Fibroblast of mammary gland (primary cell): ENCODE measurements at regions not wholly inside any gene's neighbourhood (a gene's known extent, or its start where the extent isn't known, plus 50 kb on each side); places are given as distances from the start of the nearest gene placed in this dataset.

Experiments
- DNase-seq: peaks from one replicate; pipeline ENCODE4 v3.0.0-alpha.2; 2010; ENCODE audit warnings: low read depth
- H3K4me3 ChIP-seq: 2 replicates; pipeline ENCODE4 v1.5.1; 2011; ENCODE audit warnings: low read depth, mild to moderate bottlenecking, low read length, moderate library complexity; ENCODE audit not compliant: control insufficient read depth
- TF ChIP-seq, protein P1 (sequence below): conservative IDR thresholded peaks from 2 replicates; pipeline ENCODE4 v1.5.1; 2011; ENCODE audit warnings: low read depth, low read length, inconsistent platforms; ENCODE audit not compliant: control insufficient read depth, insufficient read depth

DNA sequence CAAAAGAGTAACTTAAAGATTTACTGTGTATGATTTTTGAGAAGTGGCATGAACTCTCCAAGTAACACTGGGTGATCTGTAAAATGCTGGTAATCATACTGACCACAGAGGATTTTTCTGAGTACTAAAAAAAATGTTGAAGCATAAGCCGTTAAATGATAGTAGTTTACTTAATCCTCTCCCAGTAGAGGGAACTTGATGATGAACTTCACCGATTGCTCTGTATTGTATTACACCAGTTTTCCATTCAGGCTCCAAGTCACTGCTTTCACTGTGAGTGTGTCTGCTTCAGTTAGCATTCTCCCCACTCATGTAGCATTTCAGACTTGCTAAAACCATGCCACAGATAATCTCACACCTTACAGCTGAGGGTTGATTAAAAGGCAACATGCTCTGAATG, 294.1 kb downstream of the GBA3 start:
- TF ChIP-seq, protein P1, sequence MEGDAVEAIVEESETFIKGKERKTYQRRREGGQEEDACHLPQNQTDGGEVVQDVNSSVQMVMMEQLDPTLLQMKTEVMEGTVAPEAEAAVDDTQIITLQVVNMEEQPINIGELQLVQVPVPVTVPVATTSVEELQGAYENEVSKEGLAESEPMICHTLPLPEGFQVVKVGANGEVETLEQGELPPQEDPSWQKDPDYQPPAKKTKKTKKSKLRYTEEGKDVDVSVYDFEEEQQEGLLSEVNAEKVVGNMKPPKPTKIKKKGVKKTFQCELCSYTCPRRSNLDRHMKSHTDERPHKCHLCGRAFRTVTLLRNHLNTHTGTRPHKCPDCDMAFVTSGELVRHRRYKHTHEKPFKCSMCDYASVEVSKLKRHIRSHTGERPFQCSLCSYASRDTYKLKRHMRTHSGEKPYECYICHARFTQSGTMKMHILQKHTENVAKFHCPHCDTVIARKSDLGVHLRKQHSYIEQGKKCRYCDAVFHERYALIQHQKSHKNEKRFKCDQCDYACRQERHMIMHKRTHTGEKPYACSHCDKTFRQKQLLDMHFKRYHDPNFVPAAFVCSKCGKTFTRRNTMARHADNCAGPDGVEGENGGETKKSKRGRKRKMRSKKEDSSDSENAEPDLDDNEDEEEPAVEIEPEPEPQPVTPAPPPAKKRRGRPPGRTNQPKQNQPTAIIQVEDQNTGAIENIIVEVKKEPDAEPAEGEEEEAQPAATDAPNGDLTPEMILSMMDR: no peak
- DNase-seq: no peak
- H3K4me3 ChIP-seq: no peak overlapping the region

DNA sequence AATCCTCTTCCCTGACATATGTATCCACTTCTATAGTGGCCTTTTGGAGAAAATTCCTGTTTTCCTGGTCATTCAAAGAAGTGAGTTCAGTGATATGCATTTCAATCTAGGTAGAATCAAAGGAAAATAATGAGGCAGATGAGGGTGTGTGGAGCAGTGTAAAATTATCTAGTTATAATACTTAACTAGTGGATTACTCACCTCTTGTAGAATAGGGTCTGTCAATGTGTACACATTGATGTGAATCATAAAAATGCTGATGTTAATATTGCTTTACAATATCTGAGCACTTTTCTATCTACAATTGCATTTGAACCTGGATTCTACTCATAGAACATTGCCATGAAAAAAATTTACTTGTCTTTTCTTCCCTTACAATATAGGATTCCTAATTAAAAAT, 293.5 kb downstream of the GBA3 start:
- no peak for DNase-seq
- no peak overlapping the region for H3K4me3 ChIP-seq
- TF ChIP-seq, protein P1: no peak

DNA sequence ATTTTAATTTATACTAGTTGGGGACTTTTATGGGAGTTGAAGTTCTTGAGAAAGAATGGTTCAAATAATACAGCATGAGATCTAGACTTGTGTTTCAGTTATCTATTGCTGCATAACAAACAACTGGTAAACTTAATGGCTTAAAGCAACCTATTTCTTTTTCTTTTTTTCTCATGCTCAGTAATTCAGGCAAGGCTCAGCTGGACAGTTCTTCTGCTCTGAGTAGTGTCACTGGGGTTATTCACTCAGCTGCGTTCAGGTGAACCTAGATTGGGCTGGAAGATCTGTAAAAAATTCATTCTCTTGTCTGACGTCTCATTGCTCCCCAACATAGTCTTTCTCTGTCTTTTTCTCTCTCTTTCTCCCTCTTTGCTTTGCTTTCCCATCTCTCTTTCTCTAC, 291.7 kb downstream of the GBA3 start:
- no peak overlapping the region for H3K4me3 ChIP-seq
- TF ChIP-seq, protein P1: no peak
- no peak for DNase-seq

DNA sequence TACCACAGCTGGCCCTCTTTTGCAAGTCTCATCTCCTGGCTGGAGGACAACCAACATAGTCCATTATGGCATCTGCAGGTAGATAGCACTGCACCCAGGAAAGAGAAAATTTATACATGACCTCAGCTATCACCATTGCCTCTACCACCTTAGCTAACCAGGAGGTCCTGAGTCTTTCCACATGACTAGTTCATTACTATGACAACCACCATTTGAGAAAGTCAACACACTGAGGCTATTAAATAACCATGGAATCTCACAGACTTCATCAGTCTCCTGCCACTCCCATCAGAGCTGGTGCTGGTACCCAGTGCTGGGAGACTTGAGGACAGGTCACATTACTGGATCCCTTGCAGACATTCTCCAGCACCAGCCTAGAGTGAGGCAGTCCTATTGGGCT, 285.9 kb downstream of the GBA3 start:
- H3K4me3 ChIP-seq: no peak overlapping the region
- TF ChIP-seq, protein P1: no peak
- DNase-seq: no peak

DNA sequence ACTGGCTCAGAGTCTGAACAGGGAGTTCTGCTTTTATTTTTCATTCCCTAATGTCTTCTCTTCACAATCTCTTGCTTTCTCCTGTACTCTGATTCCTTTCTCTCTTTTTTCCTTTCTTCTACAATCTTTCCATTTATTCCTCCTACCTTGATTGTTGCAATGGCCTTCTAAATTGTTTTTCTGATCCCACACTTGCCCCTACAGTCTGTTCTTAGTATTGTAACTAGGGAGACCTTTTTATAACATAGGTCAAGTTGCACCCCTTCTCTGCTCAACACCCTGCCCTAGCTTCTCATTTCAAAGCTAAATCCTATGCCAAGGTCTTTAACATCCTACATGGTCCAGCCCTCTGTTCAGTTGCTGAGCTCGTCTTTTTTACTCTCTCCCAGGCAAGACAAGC, 277.9 kb downstream of the GBA3 start:
- no peak overlapping the region for H3K4me3 ChIP-seq
- DNase-seq: no peak
- TF ChIP-seq, protein P1: no peak

DNA sequence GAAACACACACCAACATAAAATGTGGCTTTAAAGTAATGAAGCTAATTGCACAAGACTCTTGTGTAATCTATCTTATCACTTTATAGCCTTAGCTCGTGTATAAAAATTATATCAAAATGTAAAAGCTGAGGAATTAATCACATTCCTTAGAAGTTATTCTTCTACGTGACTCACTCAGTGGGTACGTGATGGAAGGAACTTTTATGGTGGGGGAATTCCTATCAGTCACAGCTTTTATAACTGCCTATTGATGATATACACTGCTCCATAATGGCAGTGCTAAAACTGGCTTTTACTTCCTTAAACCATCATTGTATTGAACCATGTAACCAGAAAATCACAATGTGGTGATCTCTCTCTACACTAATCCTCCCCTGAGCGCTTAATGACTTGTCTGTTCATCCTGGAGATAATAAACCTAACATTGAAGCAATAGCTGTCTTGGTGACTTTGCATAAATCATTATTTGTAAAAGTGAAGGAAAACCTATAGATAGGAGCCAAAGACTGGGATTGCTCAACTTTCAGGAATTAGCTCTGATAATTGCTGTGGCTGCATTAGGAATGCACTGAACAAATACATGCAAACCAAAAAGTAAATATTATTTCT, 276.7 kb downstream of the GBA3 start:
- TF ChIP-seq, protein P1: no peak
- DNase-seq: no peak
- H3K4me3 ChIP-seq: no peak overlapping the region

DNA sequence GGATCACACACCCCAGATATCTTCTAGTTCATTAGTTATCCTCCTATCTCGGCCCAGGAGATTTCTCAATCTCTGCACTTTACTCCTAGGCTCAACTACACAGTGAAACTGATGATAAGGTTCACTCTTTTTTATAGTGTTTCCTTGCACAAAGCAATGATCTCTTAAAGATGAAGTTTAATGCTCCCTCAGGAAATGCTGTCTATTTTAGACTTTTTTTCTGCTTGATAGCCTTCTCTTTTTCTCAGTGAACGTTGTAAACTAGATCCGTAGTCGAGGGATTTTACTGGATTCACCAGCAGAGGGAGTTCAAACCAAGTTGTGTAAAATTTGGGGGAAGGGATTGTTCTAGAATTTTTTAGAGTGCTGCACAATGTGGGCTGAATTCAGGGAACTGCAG, 269.6 kb downstream of the GBA3 start:
- peak; percentile 6 for DNase-seq
- TF ChIP-seq, protein P1: peak; percentile 27
- no peak overlapping the region for H3K4me3 ChIP-seq
